Epithelial cell of proximal tubule (primary cell): ENCODE measurements at regions not wholly inside any gene's neighbourhood (a gene's known extent, or its start where the extent isn't known, plus 50 kb on each side); places are given as distances from the start of the nearest gene placed in this dataset.

ENCODE experiments used
- DNase-seq: peaks from one replicate; pipeline ENCODE4 v3.0.0-alpha.2; 2011; ENCODE audit warnings: low read depth
- H3K4me3 ChIP-seq: 2 replicates; pipeline ENCODE4 v1.5.1; 2011; ENCODE audit warnings: low read depth, mild to moderate bottlenecking, low read length
- TF ChIP-seq, protein P1 (sequence below): conservative IDR thresholded peaks from 2 replicates; pipeline ENCODE4 v1.5.1; 2012; ENCODE audit warnings: low read depth, mild to moderate bottlenecking, low read length

DNA sequence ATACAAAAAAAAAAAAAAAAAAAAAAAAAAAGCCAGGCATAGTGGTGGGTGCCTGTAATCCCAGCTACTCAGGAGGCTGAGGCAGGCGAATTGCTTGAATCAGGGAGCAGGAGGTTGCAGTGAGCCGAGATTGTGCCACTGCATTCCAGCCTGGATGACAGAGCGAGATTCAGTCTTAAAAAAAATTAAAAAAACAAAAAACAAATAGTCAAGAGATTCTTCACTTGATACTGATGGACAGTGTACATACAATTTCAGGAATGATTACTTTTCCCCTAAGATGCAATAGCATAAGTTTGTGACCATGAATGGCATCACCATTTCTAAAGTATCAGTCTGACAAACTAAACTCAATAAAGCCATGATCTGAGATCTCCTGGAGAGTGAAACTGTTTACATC, 60.8 kb upstream of the IVNS1ABP start:
- TF ChIP-seq, protein P1, sequence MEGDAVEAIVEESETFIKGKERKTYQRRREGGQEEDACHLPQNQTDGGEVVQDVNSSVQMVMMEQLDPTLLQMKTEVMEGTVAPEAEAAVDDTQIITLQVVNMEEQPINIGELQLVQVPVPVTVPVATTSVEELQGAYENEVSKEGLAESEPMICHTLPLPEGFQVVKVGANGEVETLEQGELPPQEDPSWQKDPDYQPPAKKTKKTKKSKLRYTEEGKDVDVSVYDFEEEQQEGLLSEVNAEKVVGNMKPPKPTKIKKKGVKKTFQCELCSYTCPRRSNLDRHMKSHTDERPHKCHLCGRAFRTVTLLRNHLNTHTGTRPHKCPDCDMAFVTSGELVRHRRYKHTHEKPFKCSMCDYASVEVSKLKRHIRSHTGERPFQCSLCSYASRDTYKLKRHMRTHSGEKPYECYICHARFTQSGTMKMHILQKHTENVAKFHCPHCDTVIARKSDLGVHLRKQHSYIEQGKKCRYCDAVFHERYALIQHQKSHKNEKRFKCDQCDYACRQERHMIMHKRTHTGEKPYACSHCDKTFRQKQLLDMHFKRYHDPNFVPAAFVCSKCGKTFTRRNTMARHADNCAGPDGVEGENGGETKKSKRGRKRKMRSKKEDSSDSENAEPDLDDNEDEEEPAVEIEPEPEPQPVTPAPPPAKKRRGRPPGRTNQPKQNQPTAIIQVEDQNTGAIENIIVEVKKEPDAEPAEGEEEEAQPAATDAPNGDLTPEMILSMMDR: no peak
- no peak for DNase-seq
- no peak overlapping the region for H3K4me3 ChIP-seq

GRCh38 chr1:185376840-185377635, 60.0 kb upstream of the IVNS1ABP start:
- no peak overlapping the region for H3K4me3 ChIP-seq
- TF ChIP-seq, protein P1: no peak
- DNase-seq: no peak

- no peak for DNase-seq
- TF ChIP-seq, protein P1: no peak
- no peak overlapping the region for H3K4me3 ChIP-seq
These were observed 59.2 kb upstream of the IVNS1ABP start for GRCh38 chr1:185376288-185376687.

GRCh38 chr1:185375583-185375982, 58.5 kb upstream of the IVNS1ABP start:
- H3K4me3 ChIP-seq: no peak overlapping the region
- TF ChIP-seq, protein P1: no peak
- DNase-seq: no peak

DNA sequence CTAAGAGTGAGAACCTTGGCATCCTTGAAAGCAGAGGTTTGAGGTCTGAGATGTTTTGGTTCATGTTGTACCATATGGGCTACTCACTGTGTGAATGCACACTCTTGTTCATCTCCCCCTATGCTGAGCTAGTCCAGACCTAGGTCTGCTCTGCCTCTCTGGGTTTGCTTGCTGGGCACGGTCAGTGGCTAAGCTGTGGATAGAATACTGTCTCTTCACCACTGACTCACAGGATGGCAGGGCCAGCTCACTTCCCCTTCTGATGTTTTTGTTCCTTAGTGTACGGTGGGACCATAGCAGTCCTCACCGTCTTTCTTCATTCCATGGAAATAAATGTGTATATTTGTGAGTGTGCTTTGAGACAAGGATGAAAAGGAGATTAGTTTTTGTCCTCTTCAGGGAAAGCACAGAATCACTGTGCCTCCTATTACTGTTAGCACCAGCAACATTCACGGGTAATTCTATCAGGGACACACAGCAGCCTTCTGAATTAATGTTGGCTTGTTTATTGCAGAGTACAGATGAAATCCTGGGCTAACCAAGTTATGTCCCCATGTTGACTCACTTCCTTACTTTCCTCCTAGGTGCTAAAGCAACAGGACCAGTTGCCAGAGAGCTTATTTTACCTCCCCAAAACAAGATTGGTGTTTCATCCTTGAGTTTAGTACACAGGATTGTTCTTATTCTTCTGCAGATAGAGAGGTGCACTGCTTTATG, 56.9 kb upstream of the IVNS1ABP start:
- H3K4me3 ChIP-seq: no peak overlapping the region
- no peak for DNase-seq

DNA sequence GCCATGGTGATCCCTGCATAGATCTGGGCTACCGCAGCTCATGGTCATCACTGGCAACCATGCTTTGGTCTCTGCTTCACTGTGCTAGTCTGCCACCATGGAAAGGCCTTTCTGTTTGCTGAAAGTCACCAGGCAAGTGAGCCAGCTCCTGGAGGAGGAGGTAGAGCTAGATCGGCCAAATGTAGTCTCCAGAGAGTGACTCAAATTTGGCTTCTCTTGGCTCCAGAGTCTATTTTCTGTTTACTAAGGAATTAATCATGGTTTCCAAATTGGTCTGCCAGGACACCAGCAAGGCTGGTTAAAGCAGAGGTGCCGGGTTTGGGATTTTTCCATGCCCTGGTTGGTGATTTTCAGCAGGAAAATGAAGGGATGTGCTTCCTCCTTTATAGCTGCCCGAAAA, 52.7 kb upstream of the IVNS1ABP start:
- H3K4me3 ChIP-seq: no peak overlapping the region
- DNase-seq: no peak
- TF ChIP-seq, protein P1: no peak

More for the DNA sequence above, 56.9 kb upstream of the IVNS1ABP start:
- TF ChIP-seq, protein P1: no peak
